ENCODE measurements at regions not wholly inside any gene's neighbourhood (a gene's known extent, or its start where the extent isn't known, plus 50 kb on each side); places are given as distances from the start of the nearest gene placed in this dataset.
"Not testable (repeated sequence)": the region's sequence is repeated elsewhere in the genome, so short reads cannot be mapped to it uniquely, and the experiment has no call there.

DNA sequence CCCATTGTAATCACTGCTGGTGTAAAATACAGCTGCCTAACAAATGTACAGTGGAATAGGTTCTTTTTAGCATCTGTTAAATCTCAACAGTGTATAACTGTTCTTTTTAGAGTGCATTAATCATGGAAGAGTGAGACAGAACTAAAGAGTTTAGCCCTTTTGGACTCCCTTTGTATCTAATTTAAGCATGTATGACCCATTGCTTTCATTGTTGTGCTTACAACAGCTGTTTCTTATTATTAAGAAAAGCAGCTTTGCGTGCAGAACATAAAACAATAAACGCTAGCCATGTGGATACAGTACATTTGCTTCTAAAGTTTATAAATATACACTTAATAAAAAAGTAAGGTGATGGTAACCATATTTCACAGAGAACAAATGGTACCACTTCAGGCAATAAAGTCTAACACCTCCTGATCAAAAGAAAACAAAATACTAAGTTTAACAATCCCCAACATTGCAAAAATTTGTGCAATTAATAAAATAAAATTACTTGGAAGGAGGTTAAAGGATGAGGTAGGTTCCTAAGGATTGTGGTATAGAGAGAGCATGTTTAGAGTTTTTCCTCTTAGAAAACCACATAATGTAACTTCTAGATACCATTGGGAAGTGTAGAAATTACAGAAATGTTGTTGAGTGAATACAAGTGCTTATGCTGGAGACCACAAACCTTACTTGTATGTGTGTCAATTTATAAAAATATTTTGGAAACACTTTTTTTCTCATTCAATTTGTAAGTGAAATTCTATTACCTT, 448.7 kb downstream of the SLC6A15 start:
- no peak overlapping the region for H3K9ac ChIP-seq (ENCODE audit: control insufficient read depth, extremely low read depth, insufficient read depth, low read length)
- H3K4me2 ChIP-seq (ENCODE audit: control insufficient read depth, extremely low read depth, insufficient read depth, low read depth, low read length): no peak overlapping the region
- no peak overlapping the region for H2AFZ ChIP-seq (ENCODE audit: control insufficient read depth, low read length)
- no peaks in the 10 kb centered on the region for H3K36me3 ChIP-seq (ENCODE audit: control insufficient read depth in 2 of 2, extremely low read depth in 1 of 2, insufficient read depth in 2 of 2, low read length in 2 of 2)
- H3K27me3 ChIP-seq (ENCODE audit: control insufficient read depth, extremely low read depth, insufficient read depth, low read length): no peaks in the 10 kb centered on the region
- dilution Hi-C loops (cut with MboI; ENCODE audit: extremely low pct_ligation_motif_present, low sequenced_read_pairs): no loop called here
- H4K20me1 ChIP-seq (ENCODE audit: control insufficient read depth, extremely low read depth, insufficient read depth, low read length): no peaks in the 10 kb centered on the region
- no peaks in the 10 kb centered on the region for H3K4me1 ChIP-seq (ENCODE audit: control insufficient read depth, extremely low read depth, insufficient read depth, low read length)
- H3K4me3 ChIP-seq (ENCODE audit: control insufficient read depth in 2 of 3, extremely low read depth in 1 of 3, insufficient read depth in 2 of 3, low read depth in 1 of 3, low read length in 3 of 3): no peak overlapping the region
- no peaks in the 10 kb centered on the region for H3K9me1 ChIP-seq (ENCODE audit: control insufficient read depth, extremely low read depth, insufficient read depth, low read length)
- no peak for DNase-seq (ENCODE audit: low read depth, low spot score)
- TF ChIP-seq, protein P1, sequence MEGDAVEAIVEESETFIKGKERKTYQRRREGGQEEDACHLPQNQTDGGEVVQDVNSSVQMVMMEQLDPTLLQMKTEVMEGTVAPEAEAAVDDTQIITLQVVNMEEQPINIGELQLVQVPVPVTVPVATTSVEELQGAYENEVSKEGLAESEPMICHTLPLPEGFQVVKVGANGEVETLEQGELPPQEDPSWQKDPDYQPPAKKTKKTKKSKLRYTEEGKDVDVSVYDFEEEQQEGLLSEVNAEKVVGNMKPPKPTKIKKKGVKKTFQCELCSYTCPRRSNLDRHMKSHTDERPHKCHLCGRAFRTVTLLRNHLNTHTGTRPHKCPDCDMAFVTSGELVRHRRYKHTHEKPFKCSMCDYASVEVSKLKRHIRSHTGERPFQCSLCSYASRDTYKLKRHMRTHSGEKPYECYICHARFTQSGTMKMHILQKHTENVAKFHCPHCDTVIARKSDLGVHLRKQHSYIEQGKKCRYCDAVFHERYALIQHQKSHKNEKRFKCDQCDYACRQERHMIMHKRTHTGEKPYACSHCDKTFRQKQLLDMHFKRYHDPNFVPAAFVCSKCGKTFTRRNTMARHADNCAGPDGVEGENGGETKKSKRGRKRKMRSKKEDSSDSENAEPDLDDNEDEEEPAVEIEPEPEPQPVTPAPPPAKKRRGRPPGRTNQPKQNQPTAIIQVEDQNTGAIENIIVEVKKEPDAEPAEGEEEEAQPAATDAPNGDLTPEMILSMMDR (optimal IDR thresholded peaks at IDR 0.05 in 1 of 3, IDR thresholded peaks at IDR 0.05 in 1 of 3, conservative IDR thresholded peaks at IDR 0.05 in 1 of 3; ENCODE audit: extremely low read depth in 1 of 3, insufficient read depth in 2 of 3, low read length in 3 of 3): no peak
- TF ChIP-seq EZH2 (IDR thresholded peaks at IDR 0.05; ENCODE audit: low read length): no peak
- H3K9me3 ChIP-seq (ENCODE audit: control insufficient read depth, low read depth, low read length): no peaks in the 10 kb centered on the region
- no peak for FAIRE-seq
- H3K27ac ChIP-seq (ENCODE audit: control insufficient read depth, insufficient read depth, low read length): no peak overlapping the region
- no peaks in the 10 kb centered on the region for H3K79me2 ChIP-seq (ENCODE audit: control insufficient read depth, insufficient read depth, low read length)

- Histone ChIP-seq H3K9me3 (ENCODE audit: control insufficient read depth, low read depth, low read length) (no peaks in the 10 kb centered on the region), H3K9ac (ENCODE audit: control insufficient read depth, extremely low read depth, insufficient read depth, low read length) (no peak overlapping the region), H3K4me3 (ENCODE audit: control insufficient read depth in 2 of 3, extremely low read depth in 1 of 3, insufficient read depth in 2 of 3, low read depth in 1 of 3, low read length in 3 of 3) (no peak overlapping the region), H3K79me2 (ENCODE audit: control insufficient read depth, insufficient read depth, low read length) (no peaks in the 10 kb centered on the region), H3K4me1 (ENCODE audit: control insufficient read depth, extremely low read depth, insufficient read depth, low read length) (no peaks in the 10 kb centered on the region), H3K27me3 (ENCODE audit: control insufficient read depth, extremely low read depth, insufficient read depth, low read length) (no peaks in the 10 kb centered on the region), H2AFZ (ENCODE audit: control insufficient read depth, low read length) (no peak overlapping the region), H3K27ac (ENCODE audit: control insufficient read depth, insufficient read depth, low read length) (no peak overlapping the region), H3K36me3 (ENCODE audit: control insufficient read depth in 2 of 2, extremely low read depth in 1 of 2, insufficient read depth in 2 of 2, low read length in 2 of 2) (no peaks in the 10 kb centered on the region), H3K4me2 (ENCODE audit: control insufficient read depth, extremely low read depth, insufficient read depth, low read depth, low read length) (no peak overlapping the region), H4K20me1 (ENCODE audit: control insufficient read depth, extremely low read depth, insufficient read depth, low read length) (no peaks in the 10 kb centered on the region), H3K9me1 (ENCODE audit: control insufficient read depth, extremely low read depth, insufficient read depth, low read length) (no peaks in the 10 kb centered on the region)
- dilution Hi-C loops (cut with MboI; ENCODE audit: extremely low pct_ligation_motif_present, low sequenced_read_pairs): no loop called here
- TF ChIP-seq EZH2 (IDR thresholded peaks at IDR 0.05; ENCODE audit: low read length): no peak
- TF ChIP-seq, protein P1 (optimal IDR thresholded peaks at IDR 0.05 in 1 of 3, IDR thresholded peaks at IDR 0.05 in 1 of 3, conservative IDR thresholded peaks at IDR 0.05 in 1 of 3; ENCODE audit: extremely low read depth in 1 of 3, insufficient read depth in 2 of 3, low read length in 3 of 3): no peak
- FAIRE-seq: no peak
- DNase-seq (ENCODE audit: low read depth, low spot score): no peak
Observed at GRCh38 chr12:84455598-84455997, 457.0 kb downstream of the SLC6A15 start.

DNA sequence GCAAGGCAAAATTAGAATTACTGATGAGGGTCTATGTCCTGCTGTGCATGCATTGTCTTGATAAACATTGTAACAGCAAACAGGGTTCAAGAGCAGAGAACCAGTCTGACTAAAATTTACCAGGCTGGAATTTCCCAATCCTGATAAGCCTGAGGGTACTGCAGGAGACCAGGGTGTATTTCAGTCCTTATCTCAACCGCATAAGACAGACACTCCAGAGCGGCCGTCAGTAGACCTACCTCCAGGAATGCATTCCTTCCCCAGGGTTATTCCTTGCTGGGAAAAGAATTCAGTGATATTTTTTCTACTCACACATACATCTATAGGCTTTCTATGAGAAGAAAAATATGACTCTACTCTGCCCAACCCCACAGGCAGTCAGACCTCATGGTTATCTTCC, 466.1 kb downstream of the SLC6A15 start:
- H3K4me2 ChIP-seq (ENCODE audit: control insufficient read depth, extremely low read depth, insufficient read depth, low read depth, low read length); H3K4me1 ChIP-seq (ENCODE audit: control insufficient read depth, extremely low read depth, insufficient read depth, low read length); H3K9ac ChIP-seq (ENCODE audit: control insufficient read depth, extremely low read depth, insufficient read depth, low read length); H3K79me2 ChIP-seq (ENCODE audit: control insufficient read depth, insufficient read depth, low read length); dilution Hi-C loops (cut with MboI; ENCODE audit: extremely low pct_ligation_motif_present, low sequenced_read_pairs); H3K27ac ChIP-seq (ENCODE audit: control insufficient read depth, insufficient read depth, low read length); H2AFZ ChIP-seq (ENCODE audit: control insufficient read depth, low read length); H3K9me3 ChIP-seq (ENCODE audit: control insufficient read depth, low read depth, low read length); H4K20me1 ChIP-seq (ENCODE audit: control insufficient read depth, extremely low read depth, insufficient read depth, low read length); DNase-seq (ENCODE audit: low read depth, low spot score); H3K4me3 ChIP-seq (ENCODE audit: control insufficient read depth in 2 of 3, extremely low read depth in 1 of 3, insufficient read depth in 2 of 3, low read depth in 1 of 3, low read length in 3 of 3); H3K36me3 ChIP-seq (ENCODE audit: control insufficient read depth in 2 of 2, extremely low read depth in 1 of 2, insufficient read depth in 2 of 2, low read length in 2 of 2); H3K27me3 ChIP-seq (ENCODE audit: control insufficient read depth, extremely low read depth, insufficient read depth, low read length); H3K9me1 ChIP-seq (ENCODE audit: control insufficient read depth, extremely low read depth, insufficient read depth, low read length); FAIRE-seq: not testable (repeated sequence)

All from keratinocyte (primary cell).